Suprapubic skin (tissue), 3 donors: ENCODE measurements at regions not wholly inside any gene's neighbourhood (a gene's known extent, or its start where the extent isn't known, plus 50 kb on each side); places are given as distances from the start of the nearest gene placed in this dataset.

ENCODE experiments used
- CTCF ChIP-seq, 2 donors: fragments of 200-600 bp in 1 of 2; fragments of 450-650 bp in 1 of 2; sonication (generic) in 1 of 2; IDR thresholded peaks; one replicate each; pipeline ENCODE4 v1.5.1; 2016 to 2019; ENCODE audit warnings: antibody characterized with exemption in 2 of 2, mild to moderate bottlenecking in 1 of 2, moderate library complexity in 1 of 2
- EP300 ChIP-seq: sonication (generic); formaldehyde crosslinking; IDR thresholded peaks from one replicate; pipeline ENCODE4 v1.6.1; 2017; ENCODE audit warnings: antibody characterized with exemption
- POLR2A ChIP-seq, 2 donors: fragments of 450-650 bp; IDR thresholded peaks; one replicate each; pipeline ENCODE4 v1.6.1; 2017; ENCODE audit warnings: antibody characterized with exemption in 2 of 2, mild to moderate bottlenecking in 2 of 2, moderate library complexity in 2 of 2

DNA sequence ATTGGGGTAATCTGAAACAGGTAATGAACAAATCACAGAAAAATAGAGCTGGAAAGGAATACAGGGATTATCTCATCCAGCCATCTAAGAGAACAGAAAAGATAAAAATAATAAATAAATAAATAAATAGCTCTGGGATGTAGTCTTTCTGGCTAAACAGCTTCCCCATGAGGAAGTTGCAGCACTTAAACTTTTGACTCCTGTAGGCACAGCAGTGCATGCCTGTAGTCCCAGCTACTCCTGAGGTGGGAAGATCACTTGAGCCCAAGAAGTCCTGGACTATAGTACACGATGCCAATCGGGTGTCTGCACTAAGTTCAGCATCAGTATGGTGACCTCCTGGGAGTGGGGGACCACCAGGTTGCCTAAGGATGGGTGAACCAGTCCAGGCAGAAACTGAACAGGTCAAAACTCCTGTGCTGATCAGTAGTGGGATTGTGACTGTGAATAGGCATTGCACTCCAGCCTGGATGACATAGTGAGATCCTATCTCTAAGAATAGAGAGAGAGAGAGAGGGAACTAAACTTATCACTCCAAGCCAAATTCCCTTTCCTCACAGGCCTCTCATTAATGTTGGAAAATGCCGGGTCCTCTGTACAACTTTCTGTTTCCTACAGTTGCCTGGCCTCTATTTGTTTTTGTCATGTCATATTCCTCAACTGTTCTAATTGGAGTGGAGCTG is 61.7 kb upstream of the CDK13 start:
- no peak for TF ChIP-seq CTCF (IDR thresholded peaks at IDR 0.05)
- TF ChIP-seq EP300 = no peak
- TF ChIP-seq POLR2A (IDR thresholded peaks at IDR 0.05) = no peak
